K562 (cell line): ENCODE measurements at regions not wholly inside any gene's neighbourhood (a gene's known extent, or its start where the extent isn't known, plus 50 kb on each side); places are given as distances from the start of the nearest gene placed in this dataset.

Experiments used
- CHD1 ChIP-seq: fragments of 200-600 bp; sonication (generic); IDR thresholded peaks from one replicate; pipeline ENCODE4 v1.6.1; 2012; ENCODE audit warnings: mild to moderate bottlenecking, moderate library complexity, low read length, inconsistent platforms
- EP300 ChIP-seq: IDR thresholded peaks from 2 replicates; pipeline ENCODE4 v1.6.1; 2012; ENCODE audit warnings: low read length, improper control_type of control experiment
- MYC ChIP-seq, 2 experiments: fragments of 250-450 bp in 1 of 2; sonication (Bioruptor Pico) in 1 of 2; IDR thresholded peaks; 2 replicates each; pipeline versions ENCODE4 v1.5.1 to v1.6.1; 2012 to 2021; ENCODE audit warnings: low read depth in 2 of 2, borderline replicate concordance in 1 of 2, improper control_type of control experiment in 1 of 2, low read length in 1 of 2, mild to moderate bottlenecking in 1 of 2, moderate library complexity in 1 of 2
- NFYB ChIP-seq: IDR thresholded peaks from 2 replicates; pipeline ENCODE4 v1.6.1; 2011; ENCODE audit warnings: mild to moderate bottlenecking, moderate library complexity; ENCODE audit not compliant: insufficient read length; ENCODE audit errors: extremely low read depth
- NR3C1 ChIP-seq: sonication (generic); formaldehyde crosslinking; IDR thresholded peaks from 2 replicates; pipeline ENCODE4 v1.8.1; 2022; ENCODE audit warnings: missing genetic modification reagents
- RBM39 ChIP-seq: fragments of 200-400 bp; formaldehyde crosslinking; optimal IDR thresholded peaks from 2 replicates; pipeline ENCODE3; 2018; ENCODE audit warnings: low read depth, low read length
- RHOXF2B ChIP-seq: fragments of 250-450 bp; sonication (Bioruptor Pico); conservative IDR thresholded peaks from 2 replicates; pipeline ENCODE4 v1.5.1; 2021
- U2AF1 ChIP-seq: fragments of 200-400 bp; formaldehyde crosslinking; optimal IDR thresholded peaks from 2 replicates; pipeline ENCODE3; 2017; ENCODE audit warnings: mild to moderate bottlenecking, low read depth, low read length, moderate library complexity
- YY1 ChIP-seq, 3 experiments: IDR thresholded peaks; 2 replicates each; pipeline ENCODE4 v1.6.1; 2011; ENCODE audit warnings: low read length in 2 of 3, mild to moderate bottlenecking in 2 of 3, moderate library complexity in 2 of 3, borderline replicate concordance in 1 of 3, control low read depth in 1 of 3, low read depth in 1 of 3; ENCODE audit not compliant: insufficient read depth in 3 of 3, insufficient replicate concordance in 2 of 3, control insufficient read depth in 1 of 3, insufficient read length in 1 of 3; ENCODE audit errors: extremely low read depth in 1 of 3
- ZNF431 ChIP-seq: sonication (generic); formaldehyde crosslinking; IDR thresholded peaks from 2 replicates; pipeline ENCODE4 v1.8.0; 2022; ENCODE audit warnings: mild to moderate bottlenecking, missing genetic modification reagents
- TF ChIP-seq, protein P1 (sequence below): sonication (generic); formaldehyde crosslinking; IDR thresholded peaks from 2 replicates; pipeline ENCODE4 v1.8.0; 2023; ENCODE audit warnings: missing genetic modification reagents, mild to moderate bottlenecking, borderline replicate concordance
- TF ChIP-seq, protein P2 (sequence below): sonication (generic); formaldehyde crosslinking; IDR thresholded peaks from 2 replicates; pipeline ENCODE4 v1.9.0; 2022; ENCODE audit warnings: mild to moderate bottlenecking, missing genetic modification reagents
- TF ChIP-seq, protein P3 (sequence below), 3 experiments: fragments of 200-800 bp in 1 of 3; sonication (Bioruptor generic) in 1 of 3; sonication (generic) in 1 of 3; formaldehyde crosslinking in 1 of 3; IDR thresholded peaks; 2 replicates each; pipeline versions ENCODE4 v1.6.1 to v1.8.0; 2016 to 2022; ENCODE audit warnings: mild to moderate bottlenecking in 2 of 3, missing compliant biosample characterization in 2 of 3, missing genetic modification characterization in 2 of 3, missing genetic modification reagents in 1 of 3
- TF ChIP-seq, protein P4 (sequence below): fragments of 250-450 bp; sonication (Bioruptor Pico); IDR thresholded peaks from 2 replicates; pipeline ENCODE4 v1.4.0; 2020; ENCODE audit warnings: mild to moderate bottlenecking

DNA sequence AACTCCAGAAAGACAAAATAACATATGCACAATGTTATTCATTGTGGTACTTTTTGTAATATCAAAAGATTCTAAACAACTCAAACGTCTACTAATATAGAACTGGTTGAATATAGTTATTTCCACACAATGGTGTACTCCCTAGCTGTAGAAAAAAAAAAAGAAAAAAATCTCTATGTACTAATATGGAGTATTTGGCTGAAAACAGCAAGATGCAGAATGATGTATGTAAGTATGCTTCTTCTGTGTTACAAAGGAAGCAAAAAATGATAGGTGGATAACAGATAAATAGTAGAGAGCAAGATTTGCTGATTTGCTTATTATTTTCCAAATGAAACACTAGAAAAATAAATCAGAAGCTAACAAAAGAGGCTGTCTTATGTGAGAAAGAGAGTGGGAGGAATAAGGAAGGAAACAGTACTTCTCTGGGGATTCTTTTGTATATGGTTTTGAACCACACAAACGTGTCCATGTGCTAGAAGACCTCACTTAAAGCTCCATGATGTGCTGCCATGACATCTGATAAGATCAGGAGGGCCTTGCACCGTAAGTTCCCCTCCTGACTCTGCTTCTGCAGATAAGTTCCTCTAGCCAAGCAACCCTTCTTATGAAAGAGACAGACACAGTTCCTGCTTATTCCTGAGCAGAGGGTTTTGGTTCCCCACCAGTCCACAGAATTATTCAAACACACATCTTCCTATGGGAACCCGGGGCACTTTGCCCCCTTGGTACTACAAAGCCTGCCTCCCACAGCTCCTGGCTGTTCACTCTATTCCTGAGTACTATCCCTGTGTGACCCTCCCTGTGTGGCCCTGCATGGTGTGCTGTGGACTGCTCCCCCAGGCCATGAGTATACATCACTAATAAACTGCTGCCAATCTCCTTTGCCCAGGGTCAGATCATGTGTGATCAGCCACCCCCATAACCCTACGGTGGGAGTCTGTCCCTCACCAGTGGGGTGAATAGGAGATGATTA, 159.1 kb downstream of the CCDC71L start (continued):
- no peak for TF ChIP-seq RBM39
- TF ChIP-seq, protein P1, sequence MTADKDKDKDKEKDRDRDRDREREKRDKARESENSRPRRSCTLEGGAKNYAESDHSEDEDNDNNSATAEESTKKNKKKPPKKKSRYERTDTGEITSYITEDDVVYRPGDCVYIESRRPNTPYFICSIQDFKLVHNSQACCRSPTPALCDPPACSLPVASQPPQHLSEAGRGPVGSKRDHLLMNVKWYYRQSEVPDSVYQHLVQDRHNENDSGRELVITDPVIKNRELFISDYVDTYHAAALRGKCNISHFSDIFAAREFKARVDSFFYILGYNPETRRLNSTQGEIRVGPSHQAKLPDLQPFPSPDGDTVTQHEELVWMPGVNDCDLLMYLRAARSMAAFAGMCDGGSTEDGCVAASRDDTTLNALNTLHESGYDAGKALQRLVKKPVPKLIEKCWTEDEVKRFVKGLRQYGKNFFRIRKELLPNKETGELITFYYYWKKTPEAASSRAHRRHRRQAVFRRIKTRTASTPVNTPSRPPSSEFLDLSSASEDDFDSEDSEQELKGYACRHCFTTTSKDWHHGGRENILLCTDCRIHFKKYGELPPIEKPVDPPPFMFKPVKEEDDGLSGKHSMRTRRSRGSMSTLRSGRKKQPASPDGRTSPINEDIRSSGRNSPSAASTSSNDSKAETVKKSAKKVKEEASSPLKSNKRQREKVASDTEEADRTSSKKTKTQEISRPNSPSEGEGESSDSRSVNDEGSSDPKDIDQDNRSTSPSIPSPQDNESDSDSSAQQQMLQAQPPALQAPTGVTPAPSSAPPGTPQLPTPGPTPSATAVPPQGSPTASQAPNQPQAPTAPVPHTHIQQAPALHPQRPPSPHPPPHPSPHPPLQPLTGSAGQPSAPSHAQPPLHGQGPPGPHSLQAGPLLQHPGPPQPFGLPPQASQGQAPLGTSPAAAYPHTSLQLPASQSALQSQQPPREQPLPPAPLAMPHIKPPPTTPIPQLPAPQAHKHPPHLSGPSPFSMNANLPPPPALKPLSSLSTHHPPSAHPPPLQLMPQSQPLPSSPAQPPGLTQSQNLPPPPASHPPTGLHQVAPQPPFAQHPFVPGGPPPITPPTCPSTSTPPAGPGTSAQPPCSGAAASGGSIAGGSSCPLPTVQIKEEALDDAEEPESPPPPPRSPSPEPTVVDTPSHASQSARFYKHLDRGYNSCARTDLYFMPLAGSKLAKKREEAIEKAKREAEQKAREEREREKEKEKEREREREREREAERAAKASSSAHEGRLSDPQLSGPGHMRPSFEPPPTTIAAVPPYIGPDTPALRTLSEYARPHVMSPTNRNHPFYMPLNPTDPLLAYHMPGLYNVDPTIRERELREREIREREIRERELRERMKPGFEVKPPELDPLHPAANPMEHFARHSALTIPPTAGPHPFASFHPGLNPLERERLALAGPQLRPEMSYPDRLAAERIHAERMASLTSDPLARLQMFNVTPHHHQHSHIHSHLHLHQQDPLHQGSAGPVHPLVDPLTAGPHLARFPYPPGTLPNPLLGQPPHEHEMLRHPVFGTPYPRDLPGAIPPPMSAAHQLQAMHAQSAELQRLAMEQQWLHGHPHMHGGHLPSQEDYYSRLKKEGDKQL = no peak
- peak in 1 of 3 experiments; percentile 87 for TF ChIP-seq YY1 (IDR thresholded peaks at IDR 0.05; ENCODE audit: borderline replicate concordance in 1 of 3, control insufficient read depth in 1 of 3, extremely low read depth in 1 of 3, insufficient read depth in 3 of 3, insufficient read length in 1 of 3, insufficient replicate concordance in 2 of 3, low read depth in 1 of 3, low read length in 2 of 3)
- TF ChIP-seq CHD1 = no peak
- peak; percentile 96 for TF ChIP-seq MYC (IDR thresholded peaks at IDR 0.05; ENCODE audit: low read depth, low read length)
- peak; percentile 71; the same call in 1 of the 2 replicates for TF ChIP-seq MYC (CRISPR knock-in tag; IDR thresholded peaks at IDR 0.05; ENCODE audit: borderline replicate concordance, low read depth)
- TF ChIP-seq, protein P2, sequence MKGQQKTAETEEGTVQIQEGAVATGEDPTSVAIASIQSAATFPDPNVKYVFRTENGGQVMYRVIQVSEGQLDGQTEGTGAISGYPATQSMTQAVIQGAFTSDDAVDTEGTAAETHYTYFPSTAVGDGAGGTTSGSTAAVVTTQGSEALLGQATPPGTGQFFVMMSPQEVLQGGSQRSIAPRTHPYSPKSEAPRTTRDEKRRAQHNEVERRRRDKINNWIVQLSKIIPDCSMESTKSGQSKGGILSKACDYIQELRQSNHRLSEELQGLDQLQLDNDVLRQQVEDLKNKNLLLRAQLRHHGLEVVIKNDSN (CRISPR knock-in tag) = no peak
- peak; percentile 82 for TF ChIP-seq EP300
- TF ChIP-seq, protein P3, sequence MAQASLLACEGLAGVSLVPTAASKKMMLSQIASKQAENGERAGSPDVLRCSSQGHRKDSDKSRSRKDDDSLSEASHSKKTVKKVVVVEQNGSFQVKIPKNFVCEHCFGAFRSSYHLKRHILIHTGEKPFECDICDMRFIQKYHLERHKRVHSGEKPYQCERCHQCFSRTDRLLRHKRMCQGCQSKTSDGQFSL (CRISPR knock-in tag; IDR thresholded peaks at IDR 0.05) = no peak
- TF ChIP-seq, protein P3 (tag; IDR thresholded peaks at IDR 0.05) = peak; percentile 24 to 51; a peak in 1 of 4 replicates
- no peak for TF ChIP-seq ZNF431 (CRISPR knock-in tag)
- no peak for TF ChIP-seq NFYB
- TF ChIP-seq RHOXF2B (CRISPR knock-in tag) = no peak
- no peak for TF ChIP-seq U2AF1
- TF ChIP-seq NR3C1 (CRISPR knock-in tag) = no peak
- TF ChIP-seq, protein P4, sequence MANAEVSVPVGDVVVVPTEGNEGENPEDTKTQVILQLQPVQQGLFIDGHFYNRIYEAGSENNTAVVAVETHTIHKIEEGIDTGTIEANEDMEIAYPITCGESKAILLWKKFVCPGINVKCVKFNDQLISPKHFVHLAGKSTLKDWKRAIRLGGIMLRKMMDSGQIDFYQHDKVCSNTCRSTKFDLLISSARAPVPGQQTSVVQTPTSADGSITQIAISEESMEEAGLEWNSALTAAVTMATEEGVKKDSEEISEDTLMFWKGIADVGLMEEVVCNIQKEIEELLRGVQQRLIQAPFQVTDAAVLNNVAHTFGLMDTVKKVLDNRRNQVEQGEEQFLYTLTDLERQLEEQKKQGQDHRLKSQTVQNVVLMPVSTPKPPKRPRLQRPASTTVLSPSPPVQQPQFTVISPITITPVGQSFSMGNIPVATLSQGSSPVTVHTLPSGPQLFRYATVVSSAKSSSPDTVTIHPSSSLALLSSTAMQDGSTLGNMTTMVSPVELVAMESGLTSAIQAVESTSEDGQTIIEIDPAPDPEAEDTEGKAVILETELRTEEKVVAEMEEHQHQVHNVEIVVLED (CRISPR knock-in tag) = peak; percentile 26
